Thyroid gland (tissue), 4 donors: ENCODE measurements at regions not wholly inside any gene's neighbourhood (a gene's known extent, or its start where the extent isn't known, plus 50 kb on each side); places are given as distances from the start of the nearest gene placed in this dataset.

ENCODE experiments used
- DNase-seq, 2 donors: peaks; one replicate each; pipeline ENCODE4 v3.0.0-alpha.2; 2019
- H3K27ac ChIP-seq, 3 donors: fragments of 200-600 bp; sonication (generic); 1 replicate in 2 of 3; 2 replicates in 1 of 3; pipeline ENCODE4 v1.5.1; 2016 to 2019; ENCODE audit warnings: mild to moderate bottlenecking in 1 of 3, moderate library complexity in 1 of 3
- H3K27me3 ChIP-seq: fragments of 200-600 bp; sonication (generic); one replicate; pipeline ENCODE4 v1.5.1; 2019
- H3K36me3 ChIP-seq, 2 donors: fragments of 200-600 bp; sonication (generic); one replicate each; pipeline ENCODE4 v1.5.1; 2016 to 2019
- H3K4me1 ChIP-seq, 2 donors: fragments of 200-600 bp; sonication (generic); one replicate each; pipeline ENCODE4 v1.5.1; 2017 to 2019
- H3K4me3 ChIP-seq, 3 donors: fragments of 200-600 bp; sonication (generic); replicated peaks in 1 of 3; 1 replicate in 2 of 3; 2 replicates in 1 of 3; pipeline ENCODE4 v1.5.1; 2016; ENCODE audit warnings: mild to moderate bottlenecking in 1 of 3
- H3K9me3 ChIP-seq: fragments of 200-600 bp; sonication (generic); one replicate; pipeline ENCODE4 v1.5.1; 2017
- POLR2A ChIP-seq, 2 donors: fragments of 450-650 bp; IDR thresholded peaks; one replicate each; pipeline ENCODE4 v1.6.1; 2017; ENCODE audit warnings: antibody characterized with exemption in 2 of 2, mild to moderate bottlenecking in 2 of 2, moderate library complexity in 1 of 2
- WGBS, 2 donors: methylation state at CpG; one replicate each; pipeline ENCODE4 v1.1.5; 2017; 5-methylcytosine and 5-hydroxymethylcytosine counted together
- intact Hi-C: fragments of 100-400 bp; cut with DNase I; formaldehyde crosslinking; loops from one replicate; pipeline ENCODE4 v1.15.1; 2023
- TF ChIP-seq, protein P1 (sequence below), 6 experiments: fragments of 200-600 bp in 3 of 6; fragments of 450-650 bp in 3 of 6; sonication (generic) in 3 of 6; IDR thresholded peaks; one replicate each; pipeline ENCODE4 v1.5.1; 2016 to 2019; ENCODE audit warnings: antibody characterized with exemption in 6 of 6, mild to moderate bottlenecking in 2 of 6, inconsistent platforms in 1 of 6, moderate library complexity in 1 of 6

DNA sequence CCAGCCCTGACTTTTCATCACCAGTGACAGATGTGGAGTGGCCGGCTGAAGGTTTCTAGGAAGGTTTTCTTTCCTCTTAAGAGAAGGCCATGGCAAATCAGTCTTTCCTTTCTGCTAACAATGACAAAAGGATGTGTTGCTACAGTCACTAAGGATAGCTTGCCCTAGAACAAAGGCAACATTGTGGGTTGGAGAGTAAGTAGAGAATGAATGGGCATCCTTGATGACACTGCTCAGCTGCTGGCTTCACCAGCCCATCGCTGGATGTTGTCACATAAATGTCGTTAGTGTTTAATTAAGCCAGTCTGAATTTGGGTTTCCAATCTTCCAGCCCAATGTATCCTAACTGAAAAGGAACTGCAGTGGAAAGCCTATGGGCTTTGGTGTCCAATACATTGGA is 168.4 kb downstream of the ZIC5 start:
- no peaks in the 10 kb centered on the region for H3K36me3 ChIP-seq
- no peaks in the 10 kb centered on the region for H3K4me1 ChIP-seq
- H3K4me3 ChIP-seq = no peak overlapping the region
- H3K27ac ChIP-seq = no peak overlapping the region
- H3K27me3 ChIP-seq = no peaks in the 10 kb centered on the region
- WGBS, 2 donors = 70 to 90% methylated on average over 3 of the region's 3 CpGs
- intact Hi-C loops = no loop called here
- H3K9me3 ChIP-seq = no peaks in the 10 kb centered on the region
- TF ChIP-seq, protein P1, sequence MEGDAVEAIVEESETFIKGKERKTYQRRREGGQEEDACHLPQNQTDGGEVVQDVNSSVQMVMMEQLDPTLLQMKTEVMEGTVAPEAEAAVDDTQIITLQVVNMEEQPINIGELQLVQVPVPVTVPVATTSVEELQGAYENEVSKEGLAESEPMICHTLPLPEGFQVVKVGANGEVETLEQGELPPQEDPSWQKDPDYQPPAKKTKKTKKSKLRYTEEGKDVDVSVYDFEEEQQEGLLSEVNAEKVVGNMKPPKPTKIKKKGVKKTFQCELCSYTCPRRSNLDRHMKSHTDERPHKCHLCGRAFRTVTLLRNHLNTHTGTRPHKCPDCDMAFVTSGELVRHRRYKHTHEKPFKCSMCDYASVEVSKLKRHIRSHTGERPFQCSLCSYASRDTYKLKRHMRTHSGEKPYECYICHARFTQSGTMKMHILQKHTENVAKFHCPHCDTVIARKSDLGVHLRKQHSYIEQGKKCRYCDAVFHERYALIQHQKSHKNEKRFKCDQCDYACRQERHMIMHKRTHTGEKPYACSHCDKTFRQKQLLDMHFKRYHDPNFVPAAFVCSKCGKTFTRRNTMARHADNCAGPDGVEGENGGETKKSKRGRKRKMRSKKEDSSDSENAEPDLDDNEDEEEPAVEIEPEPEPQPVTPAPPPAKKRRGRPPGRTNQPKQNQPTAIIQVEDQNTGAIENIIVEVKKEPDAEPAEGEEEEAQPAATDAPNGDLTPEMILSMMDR (IDR thresholded peaks at IDR 0.05) = no peak
- TF ChIP-seq POLR2A (IDR thresholded peaks at IDR 0.05) = no peak
- DNase-seq = no peak

DNA sequence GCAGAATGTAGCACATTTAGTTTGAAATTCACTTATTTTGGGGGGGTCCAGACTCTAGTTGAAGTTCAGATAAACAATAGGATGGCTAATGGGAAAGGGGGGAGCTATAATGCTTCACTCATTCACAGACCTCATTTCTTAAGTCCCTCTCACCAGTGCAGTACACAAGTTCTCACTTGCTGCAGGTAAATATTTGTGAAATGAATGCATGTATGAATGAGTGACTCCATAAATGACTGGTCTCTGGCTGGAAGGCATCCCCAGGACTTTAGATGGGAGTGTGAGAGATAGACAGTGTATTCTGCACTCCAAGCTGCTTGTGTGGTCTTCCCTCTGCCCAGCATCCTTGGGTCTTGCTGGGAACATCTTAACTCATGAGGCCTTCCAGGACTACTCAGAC is 169.2 kb downstream of the ZIC5 start:
- Histone ChIP-seq H3K36me3 (no peaks in the 10 kb centered on the region), H3K4me1 (no peaks in the 10 kb centered on the region), H3K4me3 (no peak overlapping the region), H3K27me3 (no peaks in the 10 kb centered on the region), H3K9me3 (no peaks in the 10 kb centered on the region), H3K27ac (no peak overlapping the region)
- no peak for DNase-seq
- intact Hi-C loops = no loop called here
- TF ChIP-seq, protein P1 (IDR thresholded peaks at IDR 0.05) = no peak
- no peak for TF ChIP-seq POLR2A (IDR thresholded peaks at IDR 0.05)

GRCh38 chr13:99800951-99801350 is 170.6 kb downstream of the ZIC5 start:
- no peaks in the 10 kb centered on the region for H3K27me3 ChIP-seq
- no peak overlapping the region for H3K4me3 ChIP-seq
- no peaks in the 10 kb centered on the region for H3K36me3 ChIP-seq
- TF ChIP-seq POLR2A (IDR thresholded peaks at IDR 0.05) = no peak
- TF ChIP-seq, protein P1 (IDR thresholded peaks at IDR 0.05) = no peak
- H3K4me1 ChIP-seq = no peaks in the 10 kb centered on the region
- H3K9me3 ChIP-seq = no peaks in the 10 kb centered on the region
- no peak overlapping the region for H3K27ac ChIP-seq
- no peak for DNase-seq
- intact Hi-C loops = no loop called here
- WGBS, 2 donors = 27 to 44% methylated on average over 4 of the region's 4 CpGs

GRCh38 chr13:99800011-99800410 is 171.6 kb downstream of the ZIC5 start:
- H3K9me3 ChIP-seq = no peaks in the 10 kb centered on the region
- H3K36me3 ChIP-seq = no peaks in the 10 kb centered on the region
- no peak overlapping the region for H3K27ac ChIP-seq
- 85 to 94% methylated on average over 3 of the region's 3 CpGs for WGBS, 2 donors
- no peaks in the 10 kb centered on the region for H3K4me1 ChIP-seq
- no peak for DNase-seq
- intact Hi-C loops = no loop called here
- no peak overlapping the region for H3K4me3 ChIP-seq
- no peaks in the 10 kb centered on the region for H3K27me3 ChIP-seq
- no peak for TF ChIP-seq POLR2A (IDR thresholded peaks at IDR 0.05)

DNA sequence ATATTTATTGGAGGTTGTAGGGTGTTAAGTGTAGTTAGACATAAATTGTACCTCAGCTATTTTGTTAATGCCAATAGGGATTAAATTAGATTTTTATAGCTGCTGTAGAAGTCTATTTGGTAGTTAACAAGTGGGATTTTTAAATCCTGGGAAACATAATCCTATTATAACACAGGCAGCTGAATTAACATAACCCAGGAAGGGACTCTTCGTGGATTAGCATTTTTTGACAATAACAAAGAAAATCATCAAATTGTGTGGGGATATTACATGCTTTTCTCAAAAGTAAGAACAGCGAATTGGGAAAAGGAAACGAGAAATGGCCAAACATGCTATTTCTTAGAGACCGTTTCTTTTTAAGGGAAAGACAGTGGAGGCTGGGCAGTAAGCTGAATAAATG is 172.8 kb downstream of the ZIC5 start:
- TF ChIP-seq POLR2A (IDR thresholded peaks at IDR 0.05) = no peak
- H3K27ac ChIP-seq = no peak overlapping the region

GRCh38 chr13:99797691-99798090 is 173.9 kb downstream of the ZIC5 start:
- Histone ChIP-seq H3K36me3 (no peaks in the 10 kb centered on the region), H3K4me1 (no peaks in the 10 kb centered on the region), H3K27me3 (no peaks in the 10 kb centered on the region), H3K4me3 (no peak overlapping the region), H3K9me3 (no peaks in the 10 kb centered on the region), H3K27ac (no peak overlapping the region)
- no peak for DNase-seq
- 47 to 65% methylated on average over 2 of the region's 2 CpGs for WGBS, 2 donors
- TF ChIP-seq, protein P1 (IDR thresholded peaks at IDR 0.05) = no peak
- no peak for TF ChIP-seq POLR2A (IDR thresholded peaks at IDR 0.05)
- intact Hi-C loops = no loop called here

More for the DNA sequence above, 172.8 kb downstream of the ZIC5 start:
- no peak overlapping the region for H3K4me3 ChIP-seq
- 66 to 68% methylated on average over 4 of the region's 4 CpGs for WGBS, 2 donors
- intact Hi-C loops = no loop called here
- DNase-seq = no peak
- H3K36me3 ChIP-seq = no peaks in the 10 kb centered on the region
- H3K27me3 ChIP-seq = no peaks in the 10 kb centered on the region
- no peaks in the 10 kb centered on the region for H3K9me3 ChIP-seq
- no peaks in the 10 kb centered on the region for H3K4me1 ChIP-seq
